PC-3 (cell line): ENCODE measurements at regions not wholly inside any gene's neighbourhood (a gene's known extent, or its start where the extent isn't known, plus 50 kb on each side); places are given as distances from the start of the nearest gene placed in this dataset.

Experiments
- ATAC-seq: fragments of 200-7000 bp; cut with Tn5 transposase; 2 replicates; pipeline ENCODE4 v1.9.1; 2020; ENCODE audit warnings: mild to moderate bottlenecking, moderate library complexity
- BruUV-seq: library from RNA; stranded (reverse); fragments of 400-500 nt; replicated peaks from 2 replicates; lab custom pipeline; 2021; lab: Mats Ljungman, UMichigan
- CTCF ChIA-PET: fragments of 300-600 bp; sonication (Branson Sonifier 250); formaldehyde crosslinking; loops from one replicate; lab custom pipeline; 2022; ENCODE audit warnings: antibody characterized with exemption; lab: Charles Lee
- POLR2A ChIA-PET: fragments of 300-600 bp; sonication (Branson Sonifier 250); formaldehyde crosslinking; loops from one replicate; lab custom pipeline; 2022; ENCODE audit warnings: antibody characterized with exemption; ENCODE audit not compliant: unreplicated experiment; lab: Charles Lee
- DNase-seq: peaks from one replicate; pipeline ENCODE4 v3.0.0-alpha.2; 2015
- H2AFZ ChIP-seq: fragments of 300-600 bp; sonication (generic); 2 replicates; pipeline ENCODE4 v1.6.0; 2016; ENCODE audit warnings: antibody characterized with exemption, low read length
- H3F3A ChIP-seq: fragments of 300-600 bp; sonication (generic); one replicate; pipeline ENCODE4 v1.6.0; 2017; ENCODE audit warnings: antibody characterized with exemption, low read length, control low read depth, mild to moderate bottlenecking; ENCODE audit not compliant: unreplicated experiment
- H3K27ac ChIP-seq: fragments of 300-600 bp; sonication (generic); 2 replicates; pipeline ENCODE4 v1.5.1; 2016; ENCODE audit warnings: mild to moderate bottlenecking, low read length
- H3K27me3 ChIP-seq: fragments of 300-600 bp; sonication (generic); 2 replicates; pipeline ENCODE4 v1.6.1; 2016; ENCODE audit warnings: low read length, mixed read lengths
- H3K36me3 ChIP-seq: fragments of 300-600 bp; sonication (generic); 2 replicates; pipeline ENCODE4 v1.6.1; 2016; ENCODE audit warnings: low read depth, mixed run types, low read length, mixed read lengths
- H3K4me1 ChIP-seq: fragments of 300-600 bp; sonication (generic); 2 replicates; pipeline ENCODE4 v1.5.1; 2016; ENCODE audit warnings: low read length; ENCODE audit not compliant: insufficient read depth
- H3K4me2 ChIP-seq: fragments of 300-600 bp; sonication (generic); 2 replicates; pipeline ENCODE4 v1.6.0; 2016; ENCODE audit warnings: low read length
- H3K4me3 ChIP-seq: fragments of 300-600 bp; sonication (generic); 2 replicates; pipeline ENCODE4 v1.5.1; 2016; ENCODE audit warnings: mild to moderate bottlenecking, low read length, mixed read lengths
- H3K79me2 ChIP-seq: fragments of 300-600 bp; sonication (generic); 2 replicates; pipeline ENCODE4 v1.6.1; 2017; ENCODE audit warnings: low read length, mixed read lengths
- H3K9ac ChIP-seq: fragments of 300-600 bp; sonication (generic); 2 replicates; pipeline ENCODE4 v1.6.0; 2016; ENCODE audit warnings: mild to moderate bottlenecking, low read length
- H3K9me2 ChIP-seq: fragments of 300-600 bp; sonication (generic); replicated peaks from 2 replicates; pipeline ENCODE4 v1.6.1; 2016; ENCODE audit warnings: mixed run types, low read length, mixed read lengths
- H3K9me3 ChIP-seq: fragments of 300-600 bp; sonication (generic); 2 replicates; pipeline ENCODE4 v1.6.1; 2016; ENCODE audit warnings: low read length, mixed read lengths
- H4K20me1 ChIP-seq: fragments of 300-600 bp; sonication (generic); 2 replicates; pipeline ENCODE4 v1.6.1; 2016; ENCODE audit warnings: low read length, mixed read lengths
- EZH2 ChIP-seq: fragments of 300-600 bp; sonication (generic); IDR thresholded peaks from one replicate; pipeline ENCODE4 v1.6.1; 2017; ENCODE audit warnings: antibody characterized with exemption, mild to moderate bottlenecking, low read length; ENCODE audit not compliant: unreplicated experiment
- EZH2phosphoT487 ChIP-seq: fragments of 300-600 bp; sonication (generic); IDR thresholded peaks from 2 replicates; pipeline ENCODE4 v1.6.1; 2018; ENCODE audit warnings: mild to moderate bottlenecking, antibody characterized with exemption, low read length, borderline replicate concordance
- intact Hi-C: fragments of 100-400 bp; cut with micrococcal nuclease; formaldehyde crosslinking; loops from 2 replicates; pipeline ENCODE4 v1.9.0; 2023
- TF ChIP-seq, protein P1 (sequence below): fragments of 300-600 bp; sonication (generic); conservative IDR thresholded peaks from 2 replicates; pipeline ENCODE4 v1.5.1; 2017; ENCODE audit warnings: antibody characterized with exemption, low read depth, mild to moderate bottlenecking, low read length

DNA sequence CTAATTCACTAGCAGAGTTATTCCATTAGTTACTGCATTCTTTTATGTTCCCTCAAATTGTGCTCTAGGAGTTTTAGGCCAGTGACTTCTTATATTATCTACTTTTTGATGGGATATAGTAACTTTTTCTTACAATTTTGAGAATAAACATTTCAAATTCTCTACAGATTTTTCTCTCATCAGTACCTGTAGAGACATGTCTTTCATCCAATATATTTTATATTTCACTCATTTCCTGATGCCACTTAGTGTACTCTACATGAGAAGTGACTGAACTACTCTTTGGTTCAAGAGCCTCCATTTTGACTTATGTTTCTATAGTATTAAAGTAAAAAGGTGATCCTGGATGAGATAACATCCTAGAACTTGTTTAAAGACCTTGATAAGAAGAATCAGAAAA, 108.5 kb downstream of the ELOVL4 start:
- H2AFZ ChIP-seq: no peak overlapping the region
- no peaks in the 10 kb centered on the region for H3K9me2 ChIP-seq
- no peaks in the 10 kb centered on the region for H4K20me1 ChIP-seq
- H3K4me1 ChIP-seq: no peaks in the 10 kb centered on the region
- H3K9ac ChIP-seq: no peak overlapping the region
- ChIA-PET POLR2A (no interaction called here), CTCF (no interaction called here)
- no TSS peak for BruUV-seq
- no peak overlapping the region for H3K27ac ChIP-seq
- intact Hi-C loops: no loop called here
- TF ChIP-seq EZH2 (no peak), EZH2phosphoT487 (no peak)
- TF ChIP-seq, protein P1, sequence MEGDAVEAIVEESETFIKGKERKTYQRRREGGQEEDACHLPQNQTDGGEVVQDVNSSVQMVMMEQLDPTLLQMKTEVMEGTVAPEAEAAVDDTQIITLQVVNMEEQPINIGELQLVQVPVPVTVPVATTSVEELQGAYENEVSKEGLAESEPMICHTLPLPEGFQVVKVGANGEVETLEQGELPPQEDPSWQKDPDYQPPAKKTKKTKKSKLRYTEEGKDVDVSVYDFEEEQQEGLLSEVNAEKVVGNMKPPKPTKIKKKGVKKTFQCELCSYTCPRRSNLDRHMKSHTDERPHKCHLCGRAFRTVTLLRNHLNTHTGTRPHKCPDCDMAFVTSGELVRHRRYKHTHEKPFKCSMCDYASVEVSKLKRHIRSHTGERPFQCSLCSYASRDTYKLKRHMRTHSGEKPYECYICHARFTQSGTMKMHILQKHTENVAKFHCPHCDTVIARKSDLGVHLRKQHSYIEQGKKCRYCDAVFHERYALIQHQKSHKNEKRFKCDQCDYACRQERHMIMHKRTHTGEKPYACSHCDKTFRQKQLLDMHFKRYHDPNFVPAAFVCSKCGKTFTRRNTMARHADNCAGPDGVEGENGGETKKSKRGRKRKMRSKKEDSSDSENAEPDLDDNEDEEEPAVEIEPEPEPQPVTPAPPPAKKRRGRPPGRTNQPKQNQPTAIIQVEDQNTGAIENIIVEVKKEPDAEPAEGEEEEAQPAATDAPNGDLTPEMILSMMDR: no peak
- no peak overlapping the region for H3K4me2 ChIP-seq
- no peaks in the 10 kb centered on the region; the same call in 1 of the 2 replicates for H3K27me3 ChIP-seq
- DNase-seq (no peak), ATAC-seq (no peak)
- no peaks in the 10 kb centered on the region for H3K36me3 ChIP-seq
- H3F3A ChIP-seq: no peaks in the 10 kb centered on the region
- H3K79me2 ChIP-seq: no peaks in the 10 kb centered on the region
- H3K4me3 ChIP-seq: no peak overlapping the region
- no peaks in the 10 kb centered on the region for H3K9me3 ChIP-seq

DNA sequence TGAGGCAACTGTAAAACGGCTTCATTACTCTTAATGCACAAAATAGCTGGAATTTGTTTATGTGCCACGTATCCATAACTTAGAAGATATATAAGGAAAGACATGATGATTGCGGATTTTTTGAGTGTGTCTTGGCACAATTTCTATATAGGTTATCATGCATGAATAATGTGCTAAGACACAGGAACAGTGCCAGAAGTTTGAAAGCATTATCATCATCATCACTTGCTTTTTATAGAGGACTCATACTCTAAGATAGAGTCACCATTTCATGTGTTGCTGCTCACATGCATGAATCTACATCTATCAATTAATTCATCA, 113.4 kb downstream of the ELOVL4 start:
- Histone ChIP-seq H3K4me3 (no peak overlapping the region), H3K9ac (no peak overlapping the region), H3K27me3 (peaks cover 3% of the 10 kb centered on the region; the same call in 1 of the 2 replicates), H3K36me3 (no peaks in the 10 kb centered on the region), H2AFZ (no peak overlapping the region), H3K9me2 (no peaks in the 10 kb centered on the region), H3K4me1 (no peaks in the 10 kb centered on the region), H4K20me1 (no peaks in the 10 kb centered on the region), H3K4me2 (no peak overlapping the region), H3K27ac (no peak overlapping the region), H3F3A (no peaks in the 10 kb centered on the region), H3K9me3 (no peaks in the 10 kb centered on the region), H3K79me2 (no peaks in the 10 kb centered on the region)
- CTCF ChIA-PET: no interaction called here
- POLR2A ChIA-PET: no interaction called here
- TF ChIP-seq EZH2phosphoT487: no peak
- no TSS peak for BruUV-seq
- intact Hi-C loops: no loop called here
- ATAC-seq (no peak), DNase-seq (no peak)

DNA sequence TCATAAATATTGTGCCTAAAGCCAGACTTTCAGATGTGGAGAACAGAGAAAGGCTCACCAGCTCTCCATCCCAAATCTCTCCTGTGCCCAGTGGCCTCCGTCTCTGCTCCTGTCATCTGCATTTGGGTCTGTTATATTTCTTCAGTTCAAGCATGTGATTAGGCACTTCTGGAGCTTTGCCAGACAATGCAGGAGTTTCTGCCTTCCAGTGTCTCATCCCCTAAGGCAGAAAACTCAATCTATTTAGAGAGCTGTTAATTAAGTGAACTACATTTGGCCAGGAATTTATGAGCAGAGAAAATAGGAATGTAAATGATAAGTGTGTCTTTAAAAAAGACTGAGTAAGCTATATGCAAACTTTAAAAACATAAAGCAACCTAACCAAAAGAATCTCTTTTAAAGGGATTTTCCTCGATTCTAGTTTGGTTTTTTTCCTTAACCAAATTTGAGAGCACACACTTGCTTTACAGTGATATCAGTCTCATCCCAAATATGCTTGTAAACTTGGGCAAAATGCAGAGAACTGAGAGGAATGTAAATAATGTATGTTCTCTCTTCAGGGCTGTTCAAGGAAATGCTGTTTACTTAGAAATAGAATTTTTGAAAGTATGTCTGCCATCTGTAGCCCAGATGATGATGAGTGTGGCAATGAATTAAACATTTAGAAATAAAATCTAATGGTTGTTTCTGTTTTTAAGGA, 113.9 kb downstream of the ELOVL4 start:
- no peak overlapping the region for H3K27ac ChIP-seq
- POLR2A ChIA-PET: no interaction called here
- no peaks in the 10 kb centered on the region for H3K9me3 ChIP-seq
- H3K36me3 ChIP-seq: no peaks in the 10 kb centered on the region
- no peaks in the 10 kb centered on the region for H3K9me2 ChIP-seq
- H3K4me1 ChIP-seq: no peaks in the 10 kb centered on the region
- no TSS peak for BruUV-seq
- no peaks in the 10 kb centered on the region for H3F3A ChIP-seq
- no peaks in the 10 kb centered on the region for H3K79me2 ChIP-seq
- intact Hi-C loops: no loop called here
- ATAC-seq (no peak), DNase-seq (no peak)
- CTCF ChIA-PET: no interaction called here
- H3K27me3 ChIP-seq: peaks cover 6% of the 10 kb centered on the region; the same call in 1 of the 2 replicates
- no peak overlapping the region for H3K4me2 ChIP-seq
- no peak overlapping the region for H2AFZ ChIP-seq
- TF ChIP-seq EZH2phosphoT487 (no peak), EZH2 (no peak)
- TF ChIP-seq, protein P1: no peak
- no peak overlapping the region for H3K4me3 ChIP-seq
- no peaks in the 10 kb centered on the region for H4K20me1 ChIP-seq
- no peak overlapping the region for H3K9ac ChIP-seq
